ENCODE measurements at regions not wholly inside any gene's neighbourhood (a gene's known extent, or its start where the extent isn't known, plus 50 kb on each side); places are given as distances from the start of the nearest gene placed in this dataset.
"Not testable (repeated sequence)": the region's sequence is repeated elsewhere in the genome, so short reads cannot be mapped to it uniquely, and the experiment has no call there.

- DNase-seq (ENCODE audit: low read depth in 2 of 2) = no peak
Observed at GRCh38 chr13:107819071-107819470, 396.3 kb downstream of the LIG4 start.

- no peak for DNase-seq (ENCODE audit: low read depth in 2 of 2)
Observed at GRCh38 chr13:107817647-107818287, 397.6 kb downstream of the LIG4 start.

GRCh38 chr13:107812014-107812412 is 403.3 kb downstream of the LIG4 start:
- no peak for DNase-seq (ENCODE audit: low read depth in 2 of 2)

- DNase-seq (ENCODE audit: low read depth in 2 of 2) = no peak
Observed at GRCh38 chr13:107811233-107812013, 403.9 kb downstream of the LIG4 start.

GRCh38 chr13:107809125-107809524 is 406.2 kb downstream of the LIG4 start:
- DNase-seq (ENCODE audit: low read depth in 2 of 2) = no peak

GRCh38 chr13:107808389-107808788 is 406.9 kb downstream of the LIG4 start:
- no peak for DNase-seq (ENCODE audit: low read depth in 2 of 2)

GRCh38 chr13:107807306-107808073 is 407.8 kb downstream of the LIG4 start:
- no peak for DNase-seq (ENCODE audit: low read depth in 2 of 2)

- no peak for DNase-seq (ENCODE audit: low read depth in 2 of 2)
Observed at GRCh38 chr13:107806726-107807125, 408.6 kb downstream of the LIG4 start.

GRCh38 chr13:107803822-107804495 is 411.4 kb downstream of the LIG4 start:
- no peak for DNase-seq (ENCODE audit: low read depth in 2 of 2)

- no peak for DNase-seq (ENCODE audit: low read depth in 2 of 2)
Observed at GRCh38 chr13:107801621-107802020, 413.7 kb downstream of the LIG4 start.

GRCh38 chr13:107799001-107799400 is 416.3 kb downstream of the LIG4 start:
- no peak for DNase-seq (ENCODE audit: low read depth in 2 of 2)

- no peak for DNase-seq (ENCODE audit: low read depth in 2 of 2)
Observed at GRCh38 chr13:107790397-107790796, 424.9 kb downstream of the LIG4 start.

GRCh38 chr13:107788464-107789165 is 426.7 kb downstream of the LIG4 start:
- no peak for DNase-seq (ENCODE audit: low read depth in 2 of 2)

- DNase-seq (ENCODE audit: low read depth in 2 of 2) = not testable (repeated sequence)
Observed at GRCh38 chr13:107782646-107783045, 432.7 kb downstream of the LIG4 start.

GRCh38 chr13:107778094-107778493 is 437.2 kb downstream of the LIG4 start:
- no peak for DNase-seq (ENCODE audit: low read depth in 2 of 2)

- no peak for DNase-seq (ENCODE audit: low read depth in 2 of 2)
Observed at GRCh38 chr13:107770541-107770940, 444.8 kb downstream of the LIG4 start.

GRCh38 chr13:107767119-107767518 is 448.2 kb downstream of the LIG4 start:
- no peak for DNase-seq (ENCODE audit: low read depth in 2 of 2)

GRCh38 chr13:107765724-107766401 is 449.5 kb downstream of the LIG4 start:
- DNase-seq (ENCODE audit: low read depth in 2 of 2) = no peak

GRCh38 chr13:107764046-107764445 is 451.3 kb downstream of the LIG4 start:
- no peak for DNase-seq (ENCODE audit: low read depth in 2 of 2)

- no peak for DNase-seq (ENCODE audit: low read depth in 2 of 2)
Observed at GRCh38 chr13:107753748-107754147, 461.6 kb downstream of the LIG4 start.

GRCh38 chr13:107753291-107753690 is 462.0 kb downstream of the LIG4 start:
- no peak for DNase-seq (ENCODE audit: low read depth in 2 of 2)

Measured in activated CD8-positive, alpha-beta memory T cell treated with anti-CD3 and anti-CD28 coated beads for 4 hours (primary cell).